ENCODE measurements at regions not wholly inside any gene's neighbourhood (a gene's known extent, or its start where the extent isn't known, plus 50 kb on each side); places are given as distances from the start of the nearest gene placed in this dataset.

- ATAC-seq, result no peak
Observed at GRCh38 chr15:47998619-47999019, 122.2 kb upstream of the SLC24A5 start.

- ATAC-seq, result no peak
Observed at GRCh38 chr15:48001393-48002039, 119.3 kb upstream of the SLC24A5 start.

GRCh38 chr15:48002767-48003166 lies 118.0 kb upstream of the SLC24A5 start:
- no peak for ATAC-seq

GRCh38 chr15:48003441-48003840 lies 117.3 kb upstream of the SLC24A5 start:
- no peak for ATAC-seq

GRCh38 chr15:48005077-48005476 lies 115.7 kb upstream of the SLC24A5 start:
- ATAC-seq, result no peak

- no peak for ATAC-seq
Observed at GRCh38 chr15:48006031-48006511, 114.7 kb upstream of the SLC24A5 start.

- no peak for ATAC-seq
Observed at GRCh38 chr15:48010316-48010715, 110.5 kb upstream of the SLC24A5 start.

- no peak for ATAC-seq
Observed at GRCh38 chr15:48012191-48012590, 108.6 kb upstream of the SLC24A5 start.

GRCh38 chr15:48016865-48017264 lies 103.9 kb upstream of the SLC24A5 start:
- ATAC-seq, result no peak

DNA sequence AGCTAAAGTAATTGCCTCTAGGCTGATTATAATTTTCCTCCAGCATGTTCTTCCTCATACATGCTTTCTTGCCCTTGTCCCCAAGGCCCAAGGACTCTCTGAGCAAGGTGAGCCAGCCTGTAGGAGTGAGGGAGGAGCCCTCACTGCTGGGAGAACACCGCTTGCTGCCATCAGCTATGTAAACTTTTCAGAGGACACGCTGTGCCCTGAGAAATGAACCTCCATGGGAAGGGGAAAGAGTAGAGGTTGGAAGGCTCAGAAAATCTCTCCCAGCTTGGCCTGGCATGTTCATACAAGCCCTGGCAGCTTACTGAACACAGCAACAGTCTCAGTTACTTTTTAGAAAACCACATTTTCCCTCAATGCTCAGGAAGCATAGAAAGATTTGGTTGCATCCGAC lies 103.0 kb upstream of the SLC24A5 start:
- ATAC-seq, result no peak

DNA sequence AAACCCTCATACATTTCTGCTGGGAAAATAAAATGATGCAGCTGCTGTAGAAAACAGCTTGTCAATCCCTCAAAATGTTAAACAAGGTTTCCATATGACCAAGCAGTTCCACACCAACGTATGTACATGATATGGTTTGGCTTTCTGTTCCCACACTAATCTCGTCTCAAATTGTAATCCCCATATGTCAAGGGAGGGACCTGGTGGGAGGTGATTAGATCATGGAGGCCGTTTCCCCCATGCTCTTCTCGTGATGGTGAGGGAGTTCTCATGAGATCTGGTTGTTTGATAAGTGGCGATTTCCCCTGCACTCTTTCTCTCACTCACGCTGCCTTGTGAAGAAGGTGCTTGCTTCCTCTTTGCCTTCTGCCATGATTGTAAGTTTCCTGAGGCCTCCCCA lies 100.6 kb upstream of the SLC24A5 start:
- ATAC-seq, result no peak

- ATAC-seq, result no peak
Observed at GRCh38 chr15:48021336-48022086, 99.3 kb upstream of the SLC24A5 start.

- ATAC-seq, result no peak
Observed at GRCh38 chr15:48025118-48025517, 95.7 kb upstream of the SLC24A5 start.

GRCh38 chr15:48028712-48029111 lies 92.1 kb upstream of the SLC24A5 start:
- ATAC-seq, result no peak

DNA sequence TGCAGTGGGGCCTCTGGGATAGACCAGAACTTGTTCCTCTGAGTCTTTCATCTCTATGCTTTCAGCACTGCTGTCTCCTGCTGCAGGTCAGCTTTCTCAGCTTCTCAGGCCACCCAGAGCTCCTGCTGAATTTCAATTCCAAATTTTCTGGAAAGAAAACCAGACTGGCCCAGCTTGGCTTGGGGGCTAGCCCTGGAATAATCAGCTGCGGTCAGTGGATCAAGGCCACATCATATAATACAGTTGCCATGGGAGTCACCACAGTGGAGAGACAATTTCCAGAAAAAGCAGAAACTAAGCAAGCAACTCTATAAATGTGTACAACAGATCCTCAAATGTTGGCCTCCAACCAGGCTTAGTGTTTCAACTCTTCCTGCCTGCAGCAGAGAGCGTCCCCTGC lies 91.1 kb upstream of the SLC24A5 start:
- ATAC-seq, result no peak

GRCh38 chr15:48031466-48031865 lies 89.3 kb upstream of the SLC24A5 start:
- ATAC-seq, result no peak

DNA sequence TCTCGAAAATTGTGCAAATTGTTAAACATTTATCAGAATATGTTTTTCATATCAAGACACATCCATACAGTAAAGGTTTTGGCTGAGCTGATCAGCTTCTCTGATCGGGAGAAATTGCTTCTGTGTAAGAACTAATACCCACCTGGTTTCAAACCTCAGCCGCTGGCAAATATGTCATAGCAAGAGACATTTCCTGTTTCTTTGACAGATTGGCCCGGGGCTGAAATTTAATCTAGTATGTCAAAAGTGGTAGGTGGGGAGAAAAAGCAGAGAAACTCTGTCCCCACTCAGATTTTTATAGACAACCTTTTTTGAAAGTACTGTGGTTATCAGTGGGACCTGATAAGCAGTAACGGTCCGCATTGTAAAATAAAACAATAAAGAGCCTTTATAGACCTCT lies 88.8 kb upstream of the SLC24A5 start:
- ATAC-seq, result no peak

GRCh38 chr15:48032911-48033310 lies 87.9 kb upstream of the SLC24A5 start:
- ATAC-seq, result no peak

- ATAC-seq, result no peak
Observed at GRCh38 chr15:48038221-48038620, 82.6 kb upstream of the SLC24A5 start.

DNA sequence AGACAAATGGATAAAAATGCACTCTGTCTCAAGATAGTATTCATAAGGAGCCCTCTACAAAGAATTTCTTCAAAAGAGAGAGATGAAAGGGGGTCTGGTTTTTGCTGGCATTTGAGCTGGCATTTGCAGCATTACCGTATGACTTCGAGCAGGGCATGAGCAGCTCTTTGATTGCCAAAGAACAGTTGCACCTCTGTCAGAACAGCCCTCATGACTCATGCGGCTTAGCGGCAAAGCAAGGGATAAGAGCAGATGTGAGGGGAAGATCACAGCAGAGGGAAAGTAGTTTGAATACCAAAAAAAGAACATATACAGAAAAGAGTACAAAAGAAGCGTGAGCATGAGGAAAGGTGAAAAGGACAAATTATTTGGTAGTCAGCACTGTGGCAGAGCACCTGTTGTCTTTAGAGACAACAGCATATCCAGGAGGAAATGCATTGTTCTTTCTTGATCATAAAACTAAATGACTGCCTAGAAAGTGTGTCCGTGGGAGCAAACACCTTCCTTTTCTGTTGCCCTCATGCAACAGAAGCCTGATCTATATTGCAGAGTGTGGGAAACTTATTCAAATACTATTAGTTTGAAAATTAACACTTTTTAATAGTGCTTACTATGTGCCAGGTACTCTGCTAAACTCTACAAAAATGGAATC lies 80.5 kb upstream of the SLC24A5 start:
- no peak for ATAC-seq

GRCh38 chr15:48041454-48041853 lies 79.3 kb upstream of the SLC24A5 start:
- no peak for ATAC-seq

GRCh38 chr15:48046813-48047438 lies 73.9 kb upstream of the SLC24A5 start:
- ATAC-seq, result no peak

DNA sequence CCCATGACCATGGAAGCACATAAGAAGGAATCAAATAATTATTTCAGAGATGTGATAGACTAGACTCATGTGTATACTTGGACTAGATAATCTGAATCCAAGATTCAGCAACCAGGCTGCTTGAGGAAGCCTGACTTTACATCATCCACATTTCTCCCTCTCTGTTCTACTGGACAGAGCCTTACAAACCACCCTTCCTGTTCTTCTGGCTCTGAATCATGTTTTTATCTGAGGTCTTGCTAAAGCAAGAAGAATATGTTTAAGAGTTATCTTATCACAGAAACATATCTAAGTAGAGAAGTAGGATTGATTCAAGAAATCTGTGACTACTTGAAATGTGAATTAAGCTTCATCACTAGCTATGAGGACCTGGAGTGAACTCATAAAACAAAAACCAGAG lies 71.1 kb upstream of the SLC24A5 start:
- ATAC-seq, result no peak

Data from activated CD4-positive, CD25-positive, alpha-beta regulatory T cell treated with anti-CD3 and anti-CD28 coated beads, Interleukin-2, amount 50 U/mL, for 24 hours (primary cell).